Hepatocyte (in vitro differentiated cells): ENCODE measurements at regions not wholly inside any gene's neighbourhood (a gene's known extent, or its start where the extent isn't known, plus 50 kb on each side); places are given as distances from the start of the nearest gene placed in this dataset.

ENCODE experiments used
- EZH2 ChIP-seq: fragments of 200-600 bp; sonication (generic); IDR thresholded peaks from 2 replicates; pipeline ENCODE4 v1.6.1; 2016; ENCODE audit warnings: antibody characterized with exemption, mild to moderate bottlenecking, borderline replicate concordance
- EZH2phosphoT487 ChIP-seq: fragments of 200-600 bp; sonication (generic); IDR thresholded peaks from one replicate; pipeline ENCODE4 v1.6.1; 2018; ENCODE audit warnings: antibody characterized with exemption, mild to moderate bottlenecking, low read depth, moderate library complexity; ENCODE audit not compliant: unreplicated experiment, severe bottlenecking
- TF ChIP-seq, protein P1 (sequence below): fragments of 200-600 bp; sonication (generic); IDR thresholded peaks from 2 replicates; pipeline ENCODE4 v1.5.1; 2016; ENCODE audit warnings: antibody characterized with exemption, mild to moderate bottlenecking; ENCODE audit not compliant: poor library complexity

GRCh38 chr20:18906046-18906445, 92.5 kb downstream of the SCP2D1 start:
- TF ChIP-seq, protein P1, sequence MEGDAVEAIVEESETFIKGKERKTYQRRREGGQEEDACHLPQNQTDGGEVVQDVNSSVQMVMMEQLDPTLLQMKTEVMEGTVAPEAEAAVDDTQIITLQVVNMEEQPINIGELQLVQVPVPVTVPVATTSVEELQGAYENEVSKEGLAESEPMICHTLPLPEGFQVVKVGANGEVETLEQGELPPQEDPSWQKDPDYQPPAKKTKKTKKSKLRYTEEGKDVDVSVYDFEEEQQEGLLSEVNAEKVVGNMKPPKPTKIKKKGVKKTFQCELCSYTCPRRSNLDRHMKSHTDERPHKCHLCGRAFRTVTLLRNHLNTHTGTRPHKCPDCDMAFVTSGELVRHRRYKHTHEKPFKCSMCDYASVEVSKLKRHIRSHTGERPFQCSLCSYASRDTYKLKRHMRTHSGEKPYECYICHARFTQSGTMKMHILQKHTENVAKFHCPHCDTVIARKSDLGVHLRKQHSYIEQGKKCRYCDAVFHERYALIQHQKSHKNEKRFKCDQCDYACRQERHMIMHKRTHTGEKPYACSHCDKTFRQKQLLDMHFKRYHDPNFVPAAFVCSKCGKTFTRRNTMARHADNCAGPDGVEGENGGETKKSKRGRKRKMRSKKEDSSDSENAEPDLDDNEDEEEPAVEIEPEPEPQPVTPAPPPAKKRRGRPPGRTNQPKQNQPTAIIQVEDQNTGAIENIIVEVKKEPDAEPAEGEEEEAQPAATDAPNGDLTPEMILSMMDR = no peak
- TF ChIP-seq EZH2 = no peak
- TF ChIP-seq EZH2phosphoT487 = no peak
